Panc1 (cell line): ENCODE measurements at regions not wholly inside any gene's neighbourhood (a gene's known extent, or its start where the extent isn't known, plus 50 kb on each side); places are given as distances from the start of the nearest gene placed in this dataset.

Experiments
- ATAC-seq: fragments of 200-7000 bp; cut with Tn5 transposase; 2 replicates; pipeline ENCODE4 v1.9.1; 2020; ENCODE audit warnings: mild to moderate bottlenecking, moderate library complexity
- BruUV-seq: library from RNA; stranded (reverse); fragments of 400-500 nt; replicated peaks from 2 replicates; lab custom pipeline; 2021; lab: Mats Ljungman, UMichigan
- CTCF ChIA-PET: fragments of 300-600 bp; sonication (Branson Sonifier 250); formaldehyde crosslinking; loops from one replicate; lab custom pipeline; 2022; ENCODE audit warnings: antibody characterized with exemption; lab: Charles Lee
- POLR2A ChIA-PET: fragments of 300-600 bp; sonication (Branson Sonifier 250); formaldehyde crosslinking; loops from one replicate; lab custom pipeline; 2022; ENCODE audit warnings: antibody characterized with exemption; lab: Charles Lee
- DNase-seq: peaks from one replicate; pipeline ENCODE4 v3.0.0-alpha.2; 2010; ENCODE audit warnings: low read depth, low spot score
- H3K27ac ChIP-seq: 2 replicates; pipeline ENCODE4 v1.5.1; 2011; ENCODE audit warnings: mild to moderate bottlenecking, low read length, inconsistent platforms
- H3K27me3 ChIP-seq: fragments of 200-500 bp; sonication (Bioruptor generic); 2 replicates; pipeline ENCODE4 v1.6.0; 2014; ENCODE audit warnings: low read length, inconsistent platforms; ENCODE audit not compliant: control insufficient read depth, insufficient read depth
- H3K36me3 ChIP-seq: fragments of 200-500 bp; sonication (Bioruptor generic); 2 replicates; pipeline ENCODE4 v1.5.1; 2014; ENCODE audit warnings: inconsistent platforms, mild to moderate bottlenecking, low read length, moderate library complexity; ENCODE audit not compliant: control insufficient read depth, insufficient read depth
- H3K4me1 ChIP-seq: 2 replicates; pipeline ENCODE4 v1.5.1; 2011; ENCODE audit warnings: inconsistent platforms, mild to moderate bottlenecking, low read length, moderate library complexity; ENCODE audit not compliant: control insufficient read depth, insufficient read depth
- H3K4me3 ChIP-seq, 2 experiments: 2 replicates each; pipeline ENCODE4 v1.5.1; 2011 to 2012; ENCODE audit warnings: low read depth in 2 of 2, low read length in 2 of 2, mild to moderate bottlenecking in 2 of 2, inconsistent platforms in 1 of 2, moderate library complexity in 1 of 2
- H3K9me3 ChIP-seq: fragments of 200-500 bp; sonication (Bioruptor generic); 2 replicates; pipeline ENCODE4 v1.5.1; 2014; ENCODE audit warnings: low read depth, mild to moderate bottlenecking, inconsistent platforms, low read length, moderate library complexity; ENCODE audit not compliant: control insufficient read depth, insufficient read depth
- CTCF ChIP-seq: fragments of 450-650 bp; IDR thresholded peaks from 2 replicates; pipeline ENCODE4 v1.5.1; 2017; ENCODE audit warnings: mild to moderate bottlenecking
- POLR2AphosphoS5 ChIP-seq: IDR thresholded peaks from 2 replicates; pipeline ENCODE4 v1.6.1; 2012; ENCODE audit warnings: mild to moderate bottlenecking, low read depth, low read length, moderate library complexity
- REST ChIP-seq, 2 experiments: IDR thresholded peaks; 2 replicates each; pipeline ENCODE4 v1.6.1; 2011 to 2012; ENCODE audit warnings: low read depth in 2 of 2, control low read depth in 1 of 2, low read length in 1 of 2, mild to moderate bottlenecking in 1 of 2, moderate library complexity in 1 of 2; ENCODE audit not compliant: insufficient read depth in 1 of 2
- SIN3A ChIP-seq: IDR thresholded peaks from 2 replicates; pipeline ENCODE4 v1.6.1; 2012; ENCODE audit warnings: low read depth, mild to moderate bottlenecking, low read length, moderate library complexity, borderline replicate concordance; ENCODE audit not compliant: insufficient read depth
- TCF7L2 ChIP-seq: IDR thresholded peaks from 2 replicates; pipeline ENCODE4 v1.6.1; 2011; ENCODE audit warnings: mild to moderate bottlenecking, low read depth, low read length, inconsistent platforms
- in situ Hi-C: cut with HindIII; loops from 2 replicates; pipeline ENCODE4 v1.10.0; 2016; ENCODE audit warnings: low sequenced_read_pairs, low pct_unique_long_range_greater_than_20kb
- intact Hi-C: fragments of 100-400 bp; cut with micrococcal nuclease; formaldehyde crosslinking; loops from one replicate; pipeline ENCODE4 v1.10.0; 2022; ENCODE audit not compliant: unreplicated experiment

DNA sequence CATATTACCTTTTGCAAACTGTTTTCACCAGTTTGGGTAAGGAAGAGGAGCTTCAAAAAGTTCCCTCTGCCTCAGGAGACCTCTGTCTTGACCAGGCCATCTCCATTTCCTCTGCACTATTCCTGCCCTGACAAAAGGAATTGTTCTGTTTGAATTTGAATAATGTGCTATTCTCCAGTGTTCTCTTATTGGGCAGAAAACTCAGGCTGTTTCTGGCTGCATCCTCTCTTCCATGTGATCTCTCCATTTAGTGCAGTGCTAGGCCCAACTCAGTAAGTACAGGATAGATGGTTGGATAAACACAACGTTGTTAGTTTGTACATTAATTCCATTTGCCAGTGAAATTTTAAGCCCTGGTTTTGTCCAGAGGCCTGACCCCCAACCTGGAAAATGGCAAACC lies 102.2 kb upstream of the CELF4 start:
- ATAC-seq (no peak), DNase-seq (no peak)
- Histone ChIP-seq H3K36me3 (no peaks in the 10 kb centered on the region), H3K4me1 (no peaks in the 10 kb centered on the region), H3K9me3 (no peaks in the 10 kb centered on the region), H3K27me3 (no peaks in the 10 kb centered on the region), H3K27ac (no peak overlapping the region), H3K4me3 (no peak overlapping the region)
- ChIA-PET POLR2A (no interaction called here), CTCF (no interaction called here)
- in situ Hi-C loops (no loop called here), intact Hi-C loops (no loop called here)
- no peak for TF ChIP-seq TCF7L2
- no peak for TF ChIP-seq REST (IDR thresholded peaks at IDR 0.05; ENCODE audit: insufficient read depth in 1 of 2, low read depth in 2 of 2, low read length in 1 of 2)
- TF ChIP-seq CTCF, result no peak
- no peak for TF ChIP-seq SIN3A
- no peak for TF ChIP-seq POLR2AphosphoS5
- no TSS peak for BruUV-seq

- H3K4me3 ChIP-seq, result no peak overlapping the region
- no peaks in the 10 kb centered on the region for H3K36me3 ChIP-seq
- no TSS peak for BruUV-seq
- TF ChIP-seq TCF7L2 (no peak), SIN3A (no peak), POLR2AphosphoS5 (no peak), REST (IDR thresholded peaks at IDR 0.05; ENCODE audit: insufficient read depth in 1 of 2, low read depth in 2 of 2, low read length in 1 of 2) (no peak), CTCF (no peak)
- ChIA-PET POLR2A (no interaction called here), CTCF (no interaction called here)
- ATAC-seq (no peak), DNase-seq (no peak)
- H3K4me1 ChIP-seq, result no peaks in the 10 kb centered on the region
- intact Hi-C loops (no loop called here), in situ Hi-C loops (no loop called here)
- no peaks in the 10 kb centered on the region for H3K27me3 ChIP-seq
- H3K27ac ChIP-seq, result no peak overlapping the region
- H3K9me3 ChIP-seq, result no peaks in the 10 kb centered on the region
Measured at GRCh38 chr18:37666991-37667390, 101.4 kb upstream of the CELF4 start.
